H1 (cell line): ENCODE measurements at regions not wholly inside any gene's neighbourhood (a gene's known extent, or its start where the extent isn't known, plus 50 kb on each side); places are given as distances from the start of the nearest gene placed in this dataset.

Experiments
- BACH1 ChIP-seq: IDR thresholded peaks from 2 replicates; pipeline ENCODE4 v1.6.1; 2012; ENCODE audit warnings: low read length, improper control_type of control experiment
- EGR1 ChIP-seq: IDR thresholded peaks from 2 replicates; pipeline ENCODE4 v1.6.1; 2011; ENCODE audit warnings: low read depth, low read length, borderline replicate concordance
- EP300 ChIP-seq, 2 experiments: IDR thresholded peaks; 1 replicate in 1 of 2; 2 replicates in 1 of 2; pipeline ENCODE4 v1.6.1; 2011 to 2012; ENCODE audit warnings: low read depth in 2 of 2, low read length in 2 of 2, mild to moderate bottlenecking in 2 of 2, borderline replicate concordance in 1 of 2, inconsistent platforms in 1 of 2, moderate library complexity in 1 of 2
- EZH2 ChIP-seq: fragments of 200-600 bp; sonication (generic); IDR thresholded peaks from 2 replicates; pipeline ENCODE4 v1.7.1; 2012; ENCODE audit warnings: low read depth, mild to moderate bottlenecking, moderate library complexity, low read length, inconsistent platforms; ENCODE audit not compliant: severe bottlenecking
- GTF2F1 ChIP-seq: IDR thresholded peaks from 2 replicates; pipeline ENCODE4 v1.6.1; 2012; ENCODE audit warnings: low read depth, low read length, improper control_type of control experiment, borderline replicate concordance
- POLR2A ChIP-seq, 2 experiments: IDR thresholded peaks; 1 replicate in 1 of 2; 2 replicates in 1 of 2; pipeline ENCODE4 v1.6.1; 2011; ENCODE audit warnings: low read depth in 2 of 2, low read length in 2 of 2, mild to moderate bottlenecking in 2 of 2; ENCODE audit errors: control extremely low read depth in 1 of 2
- POLR2AphosphoS5 ChIP-seq: IDR thresholded peaks from 2 replicates; pipeline ENCODE4 v1.6.1; 2011; ENCODE audit warnings: low read depth, low read length
- RAD21 ChIP-seq, 2 experiments: IDR thresholded peaks in 1 of 2; conservative IDR thresholded peaks in 1 of 2; 2 replicates each; pipeline ENCODE4 v1.6.1; 2011; ENCODE audit warnings: low read depth in 2 of 2, low read length in 2 of 2, improper control_type of control experiment in 1 of 2, inconsistent platforms in 1 of 2, mild to moderate bottlenecking in 1 of 2, moderate library complexity in 1 of 2
- SIRT6 ChIP-seq: IDR thresholded peaks from one replicate; pipeline ENCODE4 v1.7.1; 2012; ENCODE audit warnings: low read length, inconsistent platforms
- SP1 ChIP-seq: IDR thresholded peaks from 2 replicates; pipeline ENCODE4 v1.6.1; 2011; ENCODE audit warnings: low read depth, low read length
- SP2 ChIP-seq: IDR thresholded peaks from 2 replicates; pipeline ENCODE4 v1.6.1; 2012; ENCODE audit warnings: mild to moderate bottlenecking, low read length, inconsistent platforms
- TF ChIP-seq, protein P1 (sequence below), 3 experiments: IDR thresholded peaks; 1 replicate in 2 of 3; 2 replicates in 1 of 3; pipeline versions ENCODE4 v1.5.1 to v1.6.1; 2011; ENCODE audit warnings: low read length in 3 of 3, mild to moderate bottlenecking in 3 of 3, inconsistent platforms in 2 of 3, low read depth in 1 of 3, moderate library complexity in 1 of 3; ENCODE audit not compliant: insufficient read depth in 1 of 3; ENCODE audit errors: control extremely low read depth in 1 of 3

GRCh38 chr10:45135443-45136198 is 134.9 kb downstream of the ZNF22 start:
- no peak for TF ChIP-seq POLR2A (IDR thresholded peaks at IDR 0.05; ENCODE audit: control extremely low read depth in 1 of 2, low read depth in 2 of 2, low read length in 2 of 2)
- TF ChIP-seq, protein P1, sequence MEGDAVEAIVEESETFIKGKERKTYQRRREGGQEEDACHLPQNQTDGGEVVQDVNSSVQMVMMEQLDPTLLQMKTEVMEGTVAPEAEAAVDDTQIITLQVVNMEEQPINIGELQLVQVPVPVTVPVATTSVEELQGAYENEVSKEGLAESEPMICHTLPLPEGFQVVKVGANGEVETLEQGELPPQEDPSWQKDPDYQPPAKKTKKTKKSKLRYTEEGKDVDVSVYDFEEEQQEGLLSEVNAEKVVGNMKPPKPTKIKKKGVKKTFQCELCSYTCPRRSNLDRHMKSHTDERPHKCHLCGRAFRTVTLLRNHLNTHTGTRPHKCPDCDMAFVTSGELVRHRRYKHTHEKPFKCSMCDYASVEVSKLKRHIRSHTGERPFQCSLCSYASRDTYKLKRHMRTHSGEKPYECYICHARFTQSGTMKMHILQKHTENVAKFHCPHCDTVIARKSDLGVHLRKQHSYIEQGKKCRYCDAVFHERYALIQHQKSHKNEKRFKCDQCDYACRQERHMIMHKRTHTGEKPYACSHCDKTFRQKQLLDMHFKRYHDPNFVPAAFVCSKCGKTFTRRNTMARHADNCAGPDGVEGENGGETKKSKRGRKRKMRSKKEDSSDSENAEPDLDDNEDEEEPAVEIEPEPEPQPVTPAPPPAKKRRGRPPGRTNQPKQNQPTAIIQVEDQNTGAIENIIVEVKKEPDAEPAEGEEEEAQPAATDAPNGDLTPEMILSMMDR (IDR thresholded peaks at IDR 0.05; ENCODE audit: control extremely low read depth in 1 of 3, insufficient read depth in 1 of 3, low read depth in 1 of 3, low read length in 3 of 3) = no peak
- TF ChIP-seq GTF2F1 = no peak
- no peak for TF ChIP-seq EZH2
- TF ChIP-seq SP2 = no peak
- TF ChIP-seq BACH1 = no peak
- no peak for TF ChIP-seq POLR2AphosphoS5
- TF ChIP-seq RAD21 (IDR thresholded peaks at IDR 0.05 in 1 of 2, conservative IDR thresholded peaks at IDR 0.05 in 1 of 2; ENCODE audit: low read depth in 2 of 2, low read length in 2 of 2) = no peak
- no peak for TF ChIP-seq EGR1
- no peak for TF ChIP-seq EP300 (IDR thresholded peaks at IDR 0.05; ENCODE audit: borderline replicate concordance in 1 of 2, low read depth in 2 of 2, low read length in 2 of 2)
- TF ChIP-seq SIRT6 = no peak
- no peak for TF ChIP-seq SP1
